ENCODE measurements at regions not wholly inside any gene's neighbourhood (a gene's known extent, or its start where the extent isn't known, plus 50 kb on each side); places are given as distances from the start of the nearest gene placed in this dataset.

GRCh38 chr11:28582506-28582905 lies 474.3 kb downstream of the METTL15 start:
- H3K36me3 Mint-ChIP-seq: no peaks in the 10 kb centered on the region
- H3K4me3 Mint-ChIP-seq: no peak overlapping the region

GRCh38 chr11:28581286-28582242 lies 473.4 kb downstream of the METTL15 start:
- Mint-ChIP-seq H3K4me1 (no peaks in the 10 kb centered on the region), H3K36me3 (no peaks in the 10 kb centered on the region), H3K4me3 (no peak overlapping the region), H3K27me3 (no peaks in the 10 kb centered on the region), H3K27ac (no peak overlapping the region), H3K9me3 (no peaks in the 10 kb centered on the region)

More at GRCh38 chr11:28582506-28582905, 474.3 kb downstream of the METTL15 start:
- Mint-ChIP-seq H3K27me3 (no peaks in the 10 kb centered on the region), H3K9me3 (no peaks in the 10 kb centered on the region), H3K27ac (no peak overlapping the region), H3K4me1 (no peaks in the 10 kb centered on the region)

GRCh38 chr11:28571371-28571770 lies 463.2 kb downstream of the METTL15 start:
- no peak overlapping the region for H3K4me3 Mint-ChIP-seq
- peaks cover 9% of the 10 kb centered on the region for H3K9me3 Mint-ChIP-seq
- peaks cover 1% of the 10 kb centered on the region for H3K27me3 Mint-ChIP-seq
- no peaks in the 10 kb centered on the region for H3K36me3 Mint-ChIP-seq
- no peaks in the 10 kb centered on the region for H3K4me1 Mint-ChIP-seq
- no peak overlapping the region for H3K27ac Mint-ChIP-seq

- H3K4me3 Mint-ChIP-seq: no peak overlapping the region
- H3K36me3 Mint-ChIP-seq: no peaks in the 10 kb centered on the region
- H3K9me3 Mint-ChIP-seq: peaks cover 9% of the 10 kb centered on the region
- no peak overlapping the region for H3K27ac Mint-ChIP-seq
- H3K4me1 Mint-ChIP-seq: no peaks in the 10 kb centered on the region
- peaks cover 4% of the 10 kb centered on the region for H3K27me3 Mint-ChIP-seq
Observed at GRCh38 chr11:28569106-28569505, 460.9 kb downstream of the METTL15 start.

GRCh38 chr11:28566339-28567089 lies 458.3 kb downstream of the METTL15 start:
- Mint-ChIP-seq H3K27ac (no peak overlapping the region), H3K9me3 (peaks cover 9% of the 10 kb centered on the region), H3K27me3 (peaks cover 4% of the 10 kb centered on the region)

GRCh38 chr11:28559492-28559891 lies 451.3 kb downstream of the METTL15 start:
- peaks cover 6% of the 10 kb centered on the region for H3K9me3 Mint-ChIP-seq
- H3K27me3 Mint-ChIP-seq: no peaks in the 10 kb centered on the region
- no peaks in the 10 kb centered on the region for H3K4me1 Mint-ChIP-seq
- H3K36me3 Mint-ChIP-seq: no peaks in the 10 kb centered on the region
- H3K4me3 Mint-ChIP-seq: no peak overlapping the region
- no peak overlapping the region for H3K27ac Mint-ChIP-seq

More at GRCh38 chr11:28566339-28567089, 458.3 kb downstream of the METTL15 start:
- no peaks in the 10 kb centered on the region for H3K36me3 Mint-ChIP-seq
- no peaks in the 10 kb centered on the region for H3K4me1 Mint-ChIP-seq
- H3K4me3 Mint-ChIP-seq: no peak overlapping the region

- H3K36me3 Mint-ChIP-seq: no peaks in the 10 kb centered on the region
- H3K4me3 Mint-ChIP-seq: no peak overlapping the region
- no peaks in the 10 kb centered on the region for H3K27me3 Mint-ChIP-seq
- no peaks in the 10 kb centered on the region for H3K9me3 Mint-ChIP-seq
- H3K4me1 Mint-ChIP-seq: no peaks in the 10 kb centered on the region
- H3K27ac Mint-ChIP-seq: no peak overlapping the region
Observed at GRCh38 chr11:28547321-28547741, 439.1 kb downstream of the METTL15 start.

- no peak overlapping the region for H3K27ac Mint-ChIP-seq
- H3K9me3 Mint-ChIP-seq: no peaks in the 10 kb centered on the region
- no peak overlapping the region for H3K4me3 Mint-ChIP-seq
- H3K27me3 Mint-ChIP-seq: no peaks in the 10 kb centered on the region
- no peaks in the 10 kb centered on the region for H3K36me3 Mint-ChIP-seq
- H3K4me1 Mint-ChIP-seq: no peaks in the 10 kb centered on the region
Observed at GRCh38 chr11:28545536-28545935, 437.3 kb downstream of the METTL15 start.

- Mint-ChIP-seq H3K4me1 (no peaks in the 10 kb centered on the region), H3K27me3 (no peaks in the 10 kb centered on the region), H3K9me3 (no peaks in the 10 kb centered on the region), H3K27ac (no peak overlapping the region), H3K4me3 (no peak overlapping the region), H3K36me3 (no peaks in the 10 kb centered on the region)
Observed at GRCh38 chr11:28542561-28542960, 434.4 kb downstream of the METTL15 start.

- no peaks in the 10 kb centered on the region for H3K36me3 Mint-ChIP-seq
Observed at GRCh38 chr11:28539239-28540030, 431.2 kb downstream of the METTL15 start.

GRCh38 chr11:28537822-28538221 lies 429.6 kb downstream of the METTL15 start:
- H3K36me3 Mint-ChIP-seq: no peaks in the 10 kb centered on the region
- H3K27me3 Mint-ChIP-seq: no peaks in the 10 kb centered on the region
- no peak overlapping the region for H3K4me3 Mint-ChIP-seq
- H3K9me3 Mint-ChIP-seq: no peaks in the 10 kb centered on the region
- H3K4me1 Mint-ChIP-seq: no peaks in the 10 kb centered on the region
- no peak overlapping the region for H3K27ac Mint-ChIP-seq

More at GRCh38 chr11:28539239-28540030, 431.2 kb downstream of the METTL15 start:
- Mint-ChIP-seq H3K27ac (no peak overlapping the region), H3K4me1 (no peaks in the 10 kb centered on the region), H3K4me3 (no peak overlapping the region), H3K9me3 (no peaks in the 10 kb centered on the region), H3K27me3 (no peaks in the 10 kb centered on the region)

- Mint-ChIP-seq H3K36me3 (no peaks in the 10 kb centered on the region), H3K4me3 (no peak overlapping the region), H3K27ac (no peak overlapping the region), H3K9me3 (no peaks in the 10 kb centered on the region), H3K4me1 (no peaks in the 10 kb centered on the region), H3K27me3 (no peaks in the 10 kb centered on the region)
Observed at GRCh38 chr11:28536504-28537267, 428.5 kb downstream of the METTL15 start.

- Mint-ChIP-seq H3K9me3 (no peaks in the 10 kb centered on the region), H3K36me3 (no peaks in the 10 kb centered on the region), H3K27me3 (no peaks in the 10 kb centered on the region), H3K4me3 (no peak overlapping the region), H3K4me1 (no peaks in the 10 kb centered on the region), H3K27ac (no peak overlapping the region)
Observed at GRCh38 chr11:28535677-28536076, 427.5 kb downstream of the METTL15 start.

- Mint-ChIP-seq H3K27ac (no peak overlapping the region), H3K9me3 (peaks cover 5% of the 10 kb centered on the region), H3K27me3 (peaks cover 3% of the 10 kb centered on the region), H3K36me3 (peaks cover 2% of the 10 kb centered on the region), H3K4me3 (no peak overlapping the region), H3K4me1 (no peaks in the 10 kb centered on the region)
Observed at GRCh38 chr11:28529540-28530410, 421.6 kb downstream of the METTL15 start.

Data from activated naive CD4-positive, alpha-beta T cell treated with anti-CD3 and anti-CD28 coated beads, Interleukin-2, amount 50 U/mL, for 24 hours (primary cell).